K562 (cell line): ENCODE measurements at regions not wholly inside any gene's neighbourhood (a gene's known extent, or its start where the extent isn't known, plus 50 kb on each side); places are given as distances from the start of the nearest gene placed in this dataset.

Source experiments
- ILK ChIP-seq: fragments of 450-650 bp; IDR thresholded peaks from 2 replicates; pipeline ENCODE4 v1.6.1; 2016; ENCODE audit warnings: missing genetic modification characterization, low read depth, mild to moderate bottlenecking, missing compliant biosample characterization, moderate library complexity, borderline replicate concordance
- PTTG1 ChIP-seq: fragments of 450-650 bp; IDR thresholded peaks from 2 replicates; pipeline ENCODE4 v1.6.1; 2016; ENCODE audit warnings: low read depth, mild to moderate bottlenecking, missing genetic modification characterization, missing compliant biosample characterization
- TF ChIP-seq, protein P1 (sequence below), 2 experiments: IDR thresholded peaks in 1 of 2; conservative IDR thresholded peaks in 1 of 2; 2 replicates each; pipeline ENCODE4 v1.6.1; 2016; ENCODE audit warnings: low read depth in 2 of 2, mild to moderate bottlenecking in 1 of 2, missing compliant biosample characterization in 1 of 2, missing genetic modification characterization in 1 of 2, moderate library complexity in 1 of 2
- TF ChIP-seq, protein P2 (sequence below): fragments of 150-350 bp; IDR thresholded peaks from 2 replicates; pipeline ENCODE4 v1.6.1; 2014; ENCODE audit warnings: low read depth, mild to moderate bottlenecking, low read length, borderline replicate concordance

DNA sequence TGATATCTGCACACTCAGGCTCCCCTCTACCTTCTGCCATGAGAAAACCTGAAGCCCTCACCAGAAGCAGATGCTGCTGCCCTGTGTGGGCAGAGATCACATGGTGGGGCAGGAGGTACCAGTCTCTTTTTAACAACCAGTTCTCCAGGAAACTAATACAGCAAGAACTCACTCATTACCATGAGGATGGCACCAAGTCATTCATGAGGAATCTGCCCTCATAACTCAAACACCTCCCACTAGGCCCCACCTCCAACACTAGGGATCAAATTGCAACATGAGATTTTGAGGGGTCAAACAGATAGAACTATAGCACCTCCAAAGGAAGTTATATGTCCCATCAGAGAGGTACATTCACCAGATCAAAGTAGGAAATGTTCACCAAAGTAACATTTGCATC lies 136.3 kb upstream of the SHB start (continued):
- TF ChIP-seq, protein P1, sequence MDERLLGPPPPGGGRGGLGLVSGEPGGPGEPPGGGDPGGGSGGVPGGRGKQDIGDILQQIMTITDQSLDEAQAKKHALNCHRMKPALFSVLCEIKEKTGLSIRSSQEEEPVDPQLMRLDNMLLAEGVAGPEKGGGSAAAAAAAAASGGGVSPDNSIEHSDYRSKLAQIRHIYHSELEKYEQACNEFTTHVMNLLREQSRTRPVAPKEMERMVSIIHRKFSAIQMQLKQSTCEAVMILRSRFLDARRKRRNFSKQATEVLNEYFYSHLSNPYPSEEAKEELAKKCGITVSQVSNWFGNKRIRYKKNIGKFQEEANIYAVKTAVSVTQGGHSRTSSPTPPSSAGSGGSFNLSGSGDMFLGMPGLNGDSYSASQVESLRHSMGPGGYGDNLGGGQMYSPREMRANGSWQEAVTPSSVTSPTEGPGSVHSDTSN (CRISPR knock-in tag; IDR thresholded peaks at IDR 0.05; ENCODE audit: low read depth) = no peak
- TF ChIP-seq, protein P1 (tag; conservative IDR thresholded peaks at IDR 0.05; ENCODE audit: low read depth) = no peak
- TF ChIP-seq, protein P2, sequence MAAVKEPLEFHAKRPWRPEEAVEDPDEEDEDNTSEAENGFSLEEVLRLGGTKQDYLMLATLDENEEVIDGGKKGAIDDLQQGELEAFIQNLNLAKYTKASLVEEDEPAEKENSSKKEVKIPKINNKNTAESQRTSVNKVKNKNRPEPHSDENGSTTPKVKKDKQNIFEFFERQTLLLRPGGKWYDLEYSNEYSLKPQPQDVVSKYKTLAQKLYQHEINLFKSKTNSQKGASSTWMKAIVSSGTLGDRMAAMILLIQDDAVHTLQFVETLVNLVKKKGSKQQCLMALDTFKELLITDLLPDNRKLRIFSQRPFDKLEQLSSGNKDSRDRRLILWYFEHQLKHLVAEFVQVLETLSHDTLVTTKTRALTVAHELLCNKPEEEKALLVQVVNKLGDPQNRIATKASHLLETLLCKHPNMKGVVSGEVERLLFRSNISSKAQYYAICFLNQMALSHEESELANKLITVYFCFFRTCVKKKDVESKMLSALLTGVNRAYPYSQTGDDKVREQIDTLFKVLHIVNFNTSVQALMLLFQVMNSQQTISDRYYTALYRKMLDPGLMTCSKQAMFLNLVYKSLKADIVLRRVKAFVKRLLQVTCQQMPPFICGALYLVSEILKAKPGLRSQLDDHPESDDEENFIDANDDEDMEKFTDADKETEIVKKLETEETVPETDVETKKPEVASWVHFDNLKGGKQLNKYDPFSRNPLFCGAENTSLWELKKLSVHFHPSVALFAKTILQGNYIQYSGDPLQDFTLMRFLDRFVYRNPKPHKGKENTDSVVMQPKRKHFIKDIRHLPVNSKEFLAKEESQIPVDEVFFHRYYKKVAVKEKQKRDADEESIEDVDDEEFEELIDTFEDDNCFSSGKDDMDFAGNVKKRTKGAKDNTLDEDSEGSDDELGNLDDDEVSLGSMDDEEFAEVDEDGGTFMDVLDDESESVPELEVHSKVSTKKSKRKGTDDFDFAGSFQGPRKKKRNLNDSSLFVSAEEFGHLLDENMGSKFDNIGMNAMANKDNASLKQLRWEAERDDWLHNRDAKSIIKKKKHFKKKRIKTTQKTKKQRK = no peak
- TF ChIP-seq PTTG1 (no peak), ILK (no peak)
- TF ChIP-seq, all 486 proteins: peak for 0
